BLaER1 treated with 17β-estradiol and CSF1 and Interleukin-3, amounts not matched to agents 10 nM and 100 nM (cell line): ENCODE measurements at regions not wholly inside any gene's neighbourhood (a gene's known extent, or its start where the extent isn't known, plus 50 kb on each side); places are given as distances from the start of the nearest gene placed in this dataset.
A peak's percentile ranks its signal among the peaks of the same experiment; 100 is the strongest.

Experiments
- H3K27ac ChIP-seq, 11 experiments: shearing (Covaris generic); formaldehyde crosslinking; 2 replicates each; pipeline ENCODE4 v1.8.1; 2022
- H3K27me3 ChIP-seq, 11 experiments: shearing (Covaris generic); formaldehyde crosslinking; 2 replicates each; pipeline ENCODE4 v1.8.1; 2022
- H3K36me3 ChIP-seq, 11 experiments: shearing (Covaris generic); formaldehyde crosslinking; 2 replicates each; pipeline ENCODE4 v1.8.1; 2022
- H3K4me1 ChIP-seq, 10 experiments: shearing (Covaris generic); formaldehyde crosslinking; 2 replicates each; pipeline ENCODE4 v1.8.1; 2022
- H3K4me2 ChIP-seq, 11 experiments: shearing (Covaris generic); formaldehyde crosslinking; 2 replicates each; pipeline ENCODE4 v1.8.1; 2022
- H3K4me3 ChIP-seq, 10 experiments: shearing (Covaris generic); formaldehyde crosslinking; 2 replicates each; pipeline ENCODE4 v1.8.1; 2022
- H3K9ac ChIP-seq, 11 experiments: shearing (Covaris generic); formaldehyde crosslinking; 2 replicates each; pipeline ENCODE4 v1.8.1; 2022
- H3K9me3 ChIP-seq, 11 experiments: shearing (Covaris generic); formaldehyde crosslinking; replicated peaks in 1 of 11; 2 replicates each; pipeline ENCODE4 v1.8.1; 2022
- H4K20me1 ChIP-seq, 11 experiments: shearing (Covaris generic); formaldehyde crosslinking; 2 replicates each; pipeline ENCODE4 v1.8.1; 2022
- Cebpa-rat ChIP-seq, 11 experiments: shearing (Covaris generic); IDR thresholded peaks; 2 replicates each; pipeline ENCODE4 v1.8.1; 2022

- Histone ChIP-seq H3K36me3 (no peaks in the 10 kb centered on the region), H3K4me3 (no peak overlapping the region), H3K27ac (no peak overlapping the region), H3K27me3 (no peaks in the 10 kb centered on the region), H3K4me1 (peaks cover 13 to 35% (median 16%) of the 10 kb centered on the region in 10 experiments), H3K4me2 (no peak overlapping the region), H3K9ac (no peak overlapping the region), H3K9me3 (peaks cover 0 to 17% (median 9%) of the 10 kb centered on the region in 11 experiments; a peak in 9 of 22 replicates), H4K20me1 (no peaks in the 10 kb centered on the region)
- no peak for TF ChIP-seq Cebpa-rat (IDR thresholded peaks at IDR 0.05)
Observed at GRCh38 chr12:75724928-75725312, 213.5 kb upstream of the KRR1 start.

- Histone ChIP-seq H3K4me1 (peaks cover 13 to 35% (median 16%) of the 10 kb centered on the region in 10 experiments), H3K9me3 (peaks cover 0 to 17% (median 9%) of the 10 kb centered on the region in 11 experiments; a peak in 9 of 22 replicates), H3K27me3 (no peaks in the 10 kb centered on the region), H3K27ac (no peak overlapping the region), H3K4me2 (no peak overlapping the region), H4K20me1 (no peaks in the 10 kb centered on the region), H3K4me3 (no peak overlapping the region), H3K36me3 (no peaks in the 10 kb centered on the region), H3K9ac (no peak overlapping the region)
- TF ChIP-seq Cebpa-rat (IDR thresholded peaks at IDR 0.05), result no peak
Observed at GRCh38 chr12:75724307-75724927, 213.0 kb upstream of the KRR1 start.

DNA sequence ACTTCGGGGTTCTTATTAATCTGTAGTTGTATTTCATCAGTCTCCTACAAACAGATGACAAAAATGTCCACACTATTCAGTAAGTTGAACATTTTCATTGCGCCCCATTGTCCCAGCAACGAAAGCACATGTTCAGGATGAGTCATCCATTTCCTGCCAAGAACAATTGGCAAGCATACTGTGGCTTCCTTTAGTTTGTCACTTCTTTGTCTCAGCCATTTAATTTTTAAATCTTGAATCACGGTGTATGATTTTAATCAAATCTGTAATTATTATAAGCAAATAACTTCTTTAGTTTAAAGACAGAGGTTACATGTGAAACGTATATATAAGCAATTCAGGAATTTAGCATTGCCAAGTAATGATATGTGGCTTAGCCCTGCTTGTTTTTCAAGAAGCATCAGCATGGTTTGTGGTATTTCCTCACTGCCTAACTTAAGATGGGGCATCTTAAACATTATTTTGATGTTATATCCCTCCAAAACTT is 211.3 kb upstream of the KRR1 start:
- Histone ChIP-seq H3K4me3 (no peak overlapping the region), H3K36me3 (no peaks in the 10 kb centered on the region), H3K4me2 (peak overlapping the region; percentile 10 to 79 (median 42)), H3K9me3 (peaks cover 0 to 12% (median 9%) of the 10 kb centered on the region in 11 experiments; a peak in 8 of 22 replicates), H3K27ac (peak overlapping the region; percentile 32 to 77 (median 72); a peak in 21 of 22 replicates), H3K27me3 (no peaks in the 10 kb centered on the region), H3K4me1 (peaks cover 13 to 35% (median 16%) of the 10 kb centered on the region in 10 experiments), H3K9ac (peak overlapping the region in 2 of 11 experiments; percentile 6 to 19; a peak in 1 of 22 replicates), H4K20me1 (no peaks in the 10 kb centered on the region)
- no peak for TF ChIP-seq Cebpa-rat (IDR thresholded peaks at IDR 0.05)

GRCh38 chr12:75721796-75722195 is 210.4 kb upstream of the KRR1 start:
- Histone ChIP-seq H3K4me2 (peak overlapping the region; percentile 10 to 79 (median 42); a peak in 16 of 22 replicates), H3K4me3 (no peak overlapping the region), H3K9me3 (peaks cover 0 to 13% (median 9%) of the 10 kb centered on the region in 11 experiments; a peak in 8 of 22 replicates), H3K27me3 (no peaks in the 10 kb centered on the region), H4K20me1 (no peaks in the 10 kb centered on the region), H3K4me1 (peaks cover 13 to 35% (median 16%) of the 10 kb centered on the region in 10 experiments), H3K27ac (peak overlapping the region; percentile 32 to 77 (median 72); a peak in 17 of 22 replicates), H3K9ac (no peak overlapping the region), H3K36me3 (no peaks in the 10 kb centered on the region)
- no peak for TF ChIP-seq Cebpa-rat (IDR thresholded peaks at IDR 0.05)

- TF ChIP-seq Cebpa-rat (IDR thresholded peaks at IDR 0.05), result no peak
- Histone ChIP-seq H3K36me3 (no peaks in the 10 kb centered on the region), H3K4me1 (peaks cover 19 to 35% (median 23%) of the 10 kb centered on the region in 10 experiments), H3K27me3 (no peaks in the 10 kb centered on the region), H4K20me1 (no peaks in the 10 kb centered on the region), H3K4me2 (peak overlapping the region in 6 of 11 experiments; percentile 28 to 79 (median 52); a peak in 6 of 22 replicates), H3K9me3 (peaks cover 0 to 13% (median 9%) of the 10 kb centered on the region in 11 experiments; a peak in 8 of 22 replicates), H3K4me3 (no peak overlapping the region), H3K27ac (peak overlapping the region in 2 of 11 experiments; percentile 71 to 72; a peak in 1 of 22 replicates), H3K9ac (no peak overlapping the region)
Observed at GRCh38 chr12:75720812-75721641, 209.6 kb upstream of the KRR1 start.

- Histone ChIP-seq H3K27me3 (no peaks in the 10 kb centered on the region), H3K27ac (no peak overlapping the region), H3K9ac (no peak overlapping the region), H3K4me3 (no peak overlapping the region), H4K20me1 (no peaks in the 10 kb centered on the region), H3K9me3 (peaks cover 0 to 3% (median 0%) of the 10 kb centered on the region in 11 experiments; a peak in 2 of 22 replicates), H3K36me3 (no peaks in the 10 kb centered on the region), H3K4me2 (no peak overlapping the region), H3K4me1 (peaks cover 15 to 27% (median 20%) of the 10 kb centered on the region in 10 experiments)
- no peak for TF ChIP-seq Cebpa-rat (IDR thresholded peaks at IDR 0.05)
Observed at GRCh38 chr12:75717902-75718301, 206.5 kb upstream of the KRR1 start.

GRCh38 chr12:75716291-75717025 is 205.0 kb upstream of the KRR1 start:
- Histone ChIP-seq H3K9ac (no peak overlapping the region), H3K27ac (no peak overlapping the region), H3K4me3 (no peak overlapping the region), H3K4me1 (peaks cover 1 to 14% (median 10%) of the 10 kb centered on the region in 10 experiments; a peak in 15 of 20 replicates), H3K9me3 (0 out of 22 replicates have a peak, but pooled peaks cover 0 to 3% (median 0%) of the 10 kb centered on the region in 11 experiments), H3K36me3 (no peaks in the 10 kb centered on the region), H3K27me3 (no peaks in the 10 kb centered on the region), H4K20me1 (no peaks in the 10 kb centered on the region), H3K4me2 (peak overlapping the region in 5 of 11 experiments; percentile 11 to 36 (median 32); a peak in 7 of 22 replicates)
- TF ChIP-seq Cebpa-rat (IDR thresholded peaks at IDR 0.05), result no peak

- Histone ChIP-seq H4K20me1 (no peaks in the 10 kb centered on the region), H3K9ac (no peak overlapping the region), H3K9me3 (0 out of 22 replicates have a peak, but pooled peaks cover 0 to 3% (median 0%) of the 10 kb centered on the region in 11 experiments), H3K36me3 (no peaks in the 10 kb centered on the region), H3K27ac (no peak overlapping the region), H3K4me1 (peaks cover 0 to 13% (median 10%) of the 10 kb centered on the region in 10 experiments; a peak in 10 of 20 replicates), H3K4me3 (no peak overlapping the region), H3K27me3 (no peaks in the 10 kb centered on the region), H3K4me2 (peak overlapping the region in 6 of 11 experiments; percentile 11 to 36 (median 31); a peak in 10 of 22 replicates)
- TF ChIP-seq Cebpa-rat (IDR thresholded peaks at IDR 0.05), result no peak
Observed at GRCh38 chr12:75715682-75716081, 204.3 kb upstream of the KRR1 start.
